ENCODE measurements at regions not wholly inside any gene's neighbourhood (a gene's known extent, or its start where the extent isn't known, plus 50 kb on each side); places are given as distances from the start of the nearest gene placed in this dataset.
"Not testable (repeated sequence)": the region's sequence is repeated elsewhere in the genome, so short reads cannot be mapped to it uniquely, and the experiment has no call there.

GRCh38 chr2:88859461-88859860 lies 168.0 kb downstream of the RPIA start:
- DNase-seq (ENCODE audit: low read depth) = no peak

- DNase-seq (ENCODE audit: low read depth) = no peak
Measured at GRCh38 chr2:88860421-88861075, 169.1 kb downstream of the RPIA start.

GRCh38 chr2:88865801-88866371 lies 174.4 kb downstream of the RPIA start:
- no peak for DNase-seq (ENCODE audit: low read depth)

- no peak for DNase-seq (ENCODE audit: low read depth)
Measured at GRCh38 chr2:88866756-88867155, 175.3 kb downstream of the RPIA start.

- no peak for DNase-seq (ENCODE audit: low read depth)
Measured at GRCh38 chr2:88868861-88869260, 177.4 kb downstream of the RPIA start.

GRCh38 chr2:88870267-88870839 lies 178.9 kb downstream of the RPIA start:
- no peak for DNase-seq (ENCODE audit: low read depth)

- no peak for DNase-seq (ENCODE audit: low read depth)
Measured at GRCh38 chr2:88871336-88871735, 179.9 kb downstream of the RPIA start.

- no peak for DNase-seq (ENCODE audit: low read depth)
Measured at GRCh38 chr2:88873620-88874019, 182.1 kb downstream of the RPIA start.

- DNase-seq (ENCODE audit: low read depth) = peak; percentile 54
Measured at GRCh38 chr2:88874063-88874657, 182.7 kb downstream of the RPIA start.

GRCh38 chr2:88875736-88876135 lies 184.3 kb downstream of the RPIA start:
- DNase-seq (ENCODE audit: low read depth) = no peak

- peak; percentile 60 for DNase-seq (ENCODE audit: low read depth)
Measured at GRCh38 chr2:88880441-88880953, 189.0 kb downstream of the RPIA start.

- DNase-seq (ENCODE audit: low read depth) = no peak
Measured at GRCh38 chr2:88885275-88885674, 193.8 kb downstream of the RPIA start.

- no peak for DNase-seq (ENCODE audit: low read depth)
Measured at GRCh38 chr2:88885679-88886416, 194.4 kb downstream of the RPIA start.

- DNase-seq (ENCODE audit: low read depth) = not testable (repeated sequence)
Measured at GRCh38 chr2:88887466-88887865, 196.0 kb downstream of the RPIA start.

- DNase-seq (ENCODE audit: low read depth) = no peak
Measured at GRCh38 chr2:88892207-88892606, 200.7 kb downstream of the RPIA start.

GRCh38 chr2:88892788-88893187 lies 201.3 kb downstream of the RPIA start:
- DNase-seq (ENCODE audit: low read depth) = no peak

- no peak for DNase-seq (ENCODE audit: low read depth)
Measured at GRCh38 chr2:88896971-88897370, 205.5 kb downstream of the RPIA start.

GRCh38 chr2:88897715-88898114 lies 206.2 kb downstream of the RPIA start:
- no peak for DNase-seq (ENCODE audit: low read depth)

GRCh38 chr2:88903749-88904353 lies 212.4 kb downstream of the RPIA start:
- peak; percentile 34 for DNase-seq (ENCODE audit: low read depth)

GRCh38 chr2:88913280-88913679 lies 221.8 kb downstream of the RPIA start:
- no peak for DNase-seq (ENCODE audit: low read depth)

GRCh38 chr2:88919087-88919738 lies 227.7 kb downstream of the RPIA start:
- peak; percentile 26 for DNase-seq (ENCODE audit: low read depth)

Data from M059J (cell line).